HEK293 (cell line): ENCODE measurements at regions not wholly inside any gene's neighbourhood (a gene's known extent, or its start where the extent isn't known, plus 50 kb on each side); places are given as distances from the start of the nearest gene placed in this dataset.
A peak's percentile ranks its signal among the peaks of the same experiment; 100 is the strongest.

Source experiments
- CTCF ChIA-PET: fragments of 350-600 bp; formaldehyde crosslinking; extraction: SDS; loops from one replicate; lab custom pipeline; 2021; ENCODE audit warnings: antibody characterized with exemption; lab: Yijun Ruan, JAX
- POLR2A ChIA-PET: fragments of 300-600 bp; formaldehyde crosslinking; extraction: SDS; loops from one replicate; lab custom pipeline; 2020; ENCODE audit warnings: antibody characterized with exemption, inconsistent platforms; lab: Yijun Ruan, JAX
- H3K27ac ChIP-seq: fragments of 200-500 bp; sonication (Bioruptor generic); 2 replicates; pipeline ENCODE4 v1.5.1; 2014; ENCODE audit warnings: low read depth, low read length, control low read depth, inconsistent platforms; ENCODE audit errors: extremely low read depth
- H3K36me3 ChIP-seq, 2 experiments: fragments of 200-500 bp in 1 of 2; sonication (Bioruptor generic) in 1 of 2; 1 replicate in 1 of 2; 2 replicates in 1 of 2; pipeline ENCODE4 v1.5.1; 2014 to 2017; ENCODE audit warnings: inconsistent platforms in 2 of 2, low read length in 2 of 2; ENCODE audit not compliant: control insufficient read depth in 2 of 2, insufficient read depth in 1 of 2
- H3K4me1 ChIP-seq: fragments of 200-500 bp; sonication (Bioruptor generic); 2 replicates; pipeline ENCODE4 v1.5.1; 2014; ENCODE audit warnings: mild to moderate bottlenecking, low read length, inconsistent platforms; ENCODE audit not compliant: control insufficient read depth, insufficient read depth
- H3K4me3 ChIP-seq: 2 replicates; pipeline ENCODE4 v1.5.1; 2011; ENCODE audit warnings: low read depth, mild to moderate bottlenecking, control low read depth, low read length, moderate library complexity
- H3K9me3 ChIP-seq: fragments of 200-500 bp; sonication (Bioruptor generic); 2 replicates; pipeline ENCODE4 v1.5.1; 2014; ENCODE audit warnings: low read depth, low read length, inconsistent platforms; ENCODE audit not compliant: control insufficient read depth, insufficient read depth
- AEBP2 ChIP-seq: fragments of 450-650 bp; formaldehyde crosslinking; IDR thresholded peaks from 2 replicates; pipeline ENCODE4 v1.5.1; 2016; ENCODE audit warnings: missing biosample characterization, missing genetic modification characterization, borderline replicate concordance
- BCL11B ChIP-seq: fragments of 450-650 bp; formaldehyde crosslinking; IDR thresholded peaks from 2 replicates; pipeline ENCODE4 v1.5.1; 2016; ENCODE audit warnings: low read depth, missing biosample characterization, missing genetic modification characterization
- HOXD13 ChIP-seq: sonication (generic); formaldehyde crosslinking; IDR thresholded peaks from 2 replicates; pipeline ENCODE4 v1.8.0; 2022; ENCODE audit warnings: missing genetic modification reagents, borderline replicate concordance
- PRDM1 ChIP-seq: fragments of 450-650 bp; formaldehyde crosslinking; IDR thresholded peaks from 2 replicates; pipeline ENCODE4; 2016; ENCODE audit warnings: missing biosample characterization, missing genetic modification characterization
- PRDM4 ChIP-seq: fragments of 450-650 bp; formaldehyde crosslinking; IDR thresholded peaks from 2 replicates; pipeline ENCODE4 v1.5.1; 2017; ENCODE audit warnings: missing biosample characterization, missing genetic modification characterization
- ZBTB17 ChIP-seq: fragments of 450-650 bp; formaldehyde crosslinking; IDR thresholded peaks from 2 replicates; pipeline ENCODE4 v1.5.1; 2016; ENCODE audit warnings: missing biosample characterization, missing genetic modification characterization
- ZBTB6 ChIP-seq: fragments of 450-650 bp; formaldehyde crosslinking; IDR thresholded peaks from 2 replicates; pipeline ENCODE4 v1.5.1; 2017; ENCODE audit warnings: missing biosample characterization, missing genetic modification characterization
- ZFHX2 ChIP-seq: fragments of 450-650 bp; formaldehyde crosslinking; conservative IDR thresholded peaks from 2 replicates; pipeline ENCODE4 v1.5.1; 2016; ENCODE audit warnings: missing biosample characterization, missing genetic modification characterization
- ZNF140 ChIP-seq: fragments of 450-650 bp; formaldehyde crosslinking; IDR thresholded peaks from 2 replicates; pipeline ENCODE4 v1.5.1; 2016; ENCODE audit warnings: missing biosample characterization, missing genetic modification characterization
- ZNF366 ChIP-seq: fragments of 450-650 bp; formaldehyde crosslinking; conservative IDR thresholded peaks from 2 replicates; pipeline ENCODE4 v1.5.1; 2016; ENCODE audit warnings: missing biosample characterization, missing genetic modification characterization
- ZNF426 ChIP-seq: fragments of 450-650 bp; formaldehyde crosslinking; IDR thresholded peaks from 2 replicates; pipeline ENCODE4 v1.5.1; 2017; ENCODE audit warnings: missing biosample characterization, missing genetic modification characterization, mild to moderate bottlenecking, inconsistent platforms, moderate library complexity
- ZNF518A ChIP-seq: fragments of 450-650 bp; formaldehyde crosslinking; conservative IDR thresholded peaks from 2 replicates; pipeline ENCODE4 v1.5.1; 2016; ENCODE audit warnings: low read depth, missing biosample characterization, missing genetic modification characterization
- ZNF571 ChIP-seq: fragments of 450-650 bp; formaldehyde crosslinking; IDR thresholded peaks from 2 replicates; pipeline ENCODE4 v1.5.0; 2017; ENCODE audit warnings: missing biosample characterization, missing genetic modification characterization
- ZSCAN16 ChIP-seq: fragments of 450-650 bp; formaldehyde crosslinking; IDR thresholded peaks from 2 replicates; pipeline ENCODE4 v1.5.1; 2016; ENCODE audit warnings: missing biosample characterization, missing genetic modification characterization

GRCh38 chr15:62547584-62547983, 382.5 kb upstream of the C2CD4B start (continued):
- TF ChIP-seq PRDM1 (tag by site-specific recombination) (no peak), HOXD13 (CRISPR knock-in tag) (no peak), ZFHX2 (tag by site-specific recombination) (no peak), ZBTB6 (no peak), ZNF571 (no peak), PRDM4 (tag by site-specific recombination) (no peak), BCL11B (no peak)

GRCh38 chr15:62549345-62549970, 384.4 kb upstream of the C2CD4B start:
- ChIA-PET POLR2A (interaction anchor here (0.6 to 1.1 kb wide), 2 partner anchors 10 to 55 kb away, joined by 3 to 4 read pairs; no protein-coding TSS in a partner anchor), CTCF (interaction anchor here (0.6 to 2.6 kb wide), 28 partner anchors 9 to 1760 kb away, joined by 3 to 12 read pairs (median 3); partner anchors contain the start of gene TLN2)
- no peaks in the 10 kb centered on the region for H3K4me1 ChIP-seq
- H3K9me3 ChIP-seq: no peaks in the 10 kb centered on the region
- no peak overlapping the region for H3K4me3 ChIP-seq
- no peak overlapping the region for H3K27ac ChIP-seq
- no peaks in the 10 kb centered on the region for H3K36me3 ChIP-seq
- TF ChIP-seq ZNF366 (tag by site-specific recombination) (peak; percentile 80), ZNF426 (no peak), ZNF518A (tag by site-specific recombination) (no peak), ZFHX2 (tag by site-specific recombination) (no peak), ZBTB17 (peak; percentile 24; the same call in 1 of the 2 replicates), ZNF140 (no peak)

- Histone ChIP-seq H3K36me3 (no peaks in the 10 kb centered on the region), H3K27ac (no peak overlapping the region), H3K4me1 (no peaks in the 10 kb centered on the region), H3K9me3 (no peaks in the 10 kb centered on the region), H3K4me3 (no peak overlapping the region)
- POLR2A ChIA-PET: interaction anchor here (0.6 to 1.1 kb wide), 2 partner anchors 9 to 55 kb away, joined by 3 to 4 read pairs; no protein-coding TSS in a partner anchor
- CTCF ChIA-PET: interaction anchor here (0.7 to 1.6 kb wide), 12 partner anchors 8 to 184 kb away, joined by 3 to 12 read pairs (median 4); no protein-coding TSS in a partner anchor
- TF ChIP-seq ZSCAN16 (no peak), AEBP2 (tag by site-specific recombination) (no peak)
These were observed 385.0 kb upstream of the C2CD4B start for GRCh38 chr15:62550106-62550505.
